DND-41 (cell line): ENCODE measurements at regions not wholly inside any gene's neighbourhood (a gene's known extent, or its start where the extent isn't known, plus 50 kb on each side); places are given as distances from the start of the nearest gene placed in this dataset.

Experiments
- ATAC-seq: fragments of 200-7000 bp; cut with Tn5 transposase; 3 replicates; pipeline ENCODE4 v1.9.1; 2021; ENCODE audit warnings: low read depth; ENCODE audit not compliant: insufficient read depth
- DNase-seq: peaks from one replicate; pipeline ENCODE4 v3.0.0-alpha.2; 2020
- H2AFZ ChIP-seq: 2 replicates; pipeline ENCODE4 v1.6.0; 2012; ENCODE audit warnings: low read depth, low read length
- H3K27ac ChIP-seq: 2 replicates; pipeline ENCODE4 v1.5.1; 2012; ENCODE audit warnings: low read length, inconsistent platforms
- H3K27me3 ChIP-seq: fragments of 200-600 bp; sonication (generic); 2 replicates; pipeline ENCODE4 v1.6.0; 2012; ENCODE audit warnings: low read length, mild to moderate bottlenecking, inconsistent platforms; ENCODE audit not compliant: insufficient read depth, poor library complexity
- H3K36me3 ChIP-seq: 2 replicates; pipeline ENCODE4 v1.5.1; 2012; ENCODE audit warnings: low read length, inconsistent platforms; ENCODE audit not compliant: insufficient read depth
- H3K4me1 ChIP-seq: 2 replicates; pipeline ENCODE4 v1.5.1; 2012; ENCODE audit warnings: mild to moderate bottlenecking, low read length; ENCODE audit not compliant: insufficient read depth
- H3K4me2 ChIP-seq: 2 replicates; pipeline ENCODE4 v1.6.0; 2012; ENCODE audit warnings: mild to moderate bottlenecking, moderate library complexity, low read length, inconsistent platforms; ENCODE audit not compliant: insufficient read depth
- H3K4me3 ChIP-seq, 2 experiments: fragments of 200-600 bp in 1 of 2; shearing (Covaris generic) in 1 of 2; 2 replicates each; pipeline ENCODE4 v1.5.1; 2012 to 2016; ENCODE audit warnings: inconsistent platforms in 2 of 2, low read length in 2 of 2, mild to moderate bottlenecking in 2 of 2, low read depth in 1 of 2, moderate library complexity in 1 of 2
- H3K79me2 ChIP-seq: 2 replicates; pipeline ENCODE4 v1.6.0; 2012; ENCODE audit warnings: low read length, inconsistent platforms; ENCODE audit not compliant: insufficient read depth
- H3K9ac ChIP-seq: 2 replicates; pipeline ENCODE4 v1.6.0; 2012; ENCODE audit warnings: low read depth, mild to moderate bottlenecking, inconsistent platforms, low read length, moderate library complexity
- H3K9me3 ChIP-seq: 2 replicates; pipeline ENCODE4 v1.5.1; 2012; ENCODE audit warnings: low read length, moderate library complexity, mild to moderate bottlenecking, inconsistent platforms; ENCODE audit not compliant: insufficient read depth, severe bottlenecking
- H4K20me1 ChIP-seq: 2 replicates; pipeline ENCODE4 v1.6.0; 2012; ENCODE audit warnings: low read length; ENCODE audit not compliant: insufficient read depth
- EZH2 ChIP-seq: IDR thresholded peaks from 3 replicates; pipeline ENCODE4 v1.6.1; 2012; ENCODE audit warnings: borderline replicate concordance, low read depth, mild to moderate bottlenecking, moderate library complexity, low read length, inconsistent platforms; ENCODE audit not compliant: severe bottlenecking
- TF ChIP-seq, protein P1 (sequence below): IDR thresholded peaks from 2 replicates; pipeline ENCODE4 v1.5.1; 2012; ENCODE audit warnings: borderline replicate concordance, low read length, moderate library complexity, mild to moderate bottlenecking; ENCODE audit not compliant: poor library complexity, severe bottlenecking; ENCODE audit errors: extremely low read depth

GRCh38 chr11:110900426-110900825, 188.2 kb upstream of the ARHGAP20 start:
- no peaks in the 10 kb centered on the region for H3K4me1 ChIP-seq
- TF ChIP-seq, protein P1, sequence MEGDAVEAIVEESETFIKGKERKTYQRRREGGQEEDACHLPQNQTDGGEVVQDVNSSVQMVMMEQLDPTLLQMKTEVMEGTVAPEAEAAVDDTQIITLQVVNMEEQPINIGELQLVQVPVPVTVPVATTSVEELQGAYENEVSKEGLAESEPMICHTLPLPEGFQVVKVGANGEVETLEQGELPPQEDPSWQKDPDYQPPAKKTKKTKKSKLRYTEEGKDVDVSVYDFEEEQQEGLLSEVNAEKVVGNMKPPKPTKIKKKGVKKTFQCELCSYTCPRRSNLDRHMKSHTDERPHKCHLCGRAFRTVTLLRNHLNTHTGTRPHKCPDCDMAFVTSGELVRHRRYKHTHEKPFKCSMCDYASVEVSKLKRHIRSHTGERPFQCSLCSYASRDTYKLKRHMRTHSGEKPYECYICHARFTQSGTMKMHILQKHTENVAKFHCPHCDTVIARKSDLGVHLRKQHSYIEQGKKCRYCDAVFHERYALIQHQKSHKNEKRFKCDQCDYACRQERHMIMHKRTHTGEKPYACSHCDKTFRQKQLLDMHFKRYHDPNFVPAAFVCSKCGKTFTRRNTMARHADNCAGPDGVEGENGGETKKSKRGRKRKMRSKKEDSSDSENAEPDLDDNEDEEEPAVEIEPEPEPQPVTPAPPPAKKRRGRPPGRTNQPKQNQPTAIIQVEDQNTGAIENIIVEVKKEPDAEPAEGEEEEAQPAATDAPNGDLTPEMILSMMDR: no peak
- no peak for TF ChIP-seq EZH2
- H3K27ac ChIP-seq: no peak overlapping the region
- no peak overlapping the region for H3K4me3 ChIP-seq
- no peak overlapping the region for H3K4me2 ChIP-seq
- H3K27me3 ChIP-seq: peaks cover 7% of the 10 kb centered on the region
- H3K36me3 ChIP-seq: no peaks in the 10 kb centered on the region
- no peak for ATAC-seq
- no peaks in the 10 kb centered on the region for H3K9me3 ChIP-seq
- H2AFZ ChIP-seq: no peak overlapping the region
- DNase-seq: no peak
- no peak overlapping the region for H3K9ac ChIP-seq
- no peaks in the 10 kb centered on the region for H3K79me2 ChIP-seq
- no peaks in the 10 kb centered on the region for H4K20me1 ChIP-seq

- Histone ChIP-seq H2AFZ (no peak overlapping the region), H3K4me2 (no peak overlapping the region), H3K27me3 (peaks cover 10% of the 10 kb centered on the region), H3K4me3 (no peak overlapping the region), H3K79me2 (no peaks in the 10 kb centered on the region), H3K4me1 (no peaks in the 10 kb centered on the region), H3K9me3 (no peaks in the 10 kb centered on the region), H3K36me3 (no peaks in the 10 kb centered on the region), H3K27ac (no peak overlapping the region), H3K9ac (no peak overlapping the region), H4K20me1 (no peaks in the 10 kb centered on the region)
- DNase-seq (no peak), ATAC-seq (no peak)
- TF ChIP-seq EZH2: no peak
- TF ChIP-seq, protein P1: no peak
Measured at GRCh38 chr11:110897035-110897434, 184.8 kb upstream of the ARHGAP20 start.

DNA sequence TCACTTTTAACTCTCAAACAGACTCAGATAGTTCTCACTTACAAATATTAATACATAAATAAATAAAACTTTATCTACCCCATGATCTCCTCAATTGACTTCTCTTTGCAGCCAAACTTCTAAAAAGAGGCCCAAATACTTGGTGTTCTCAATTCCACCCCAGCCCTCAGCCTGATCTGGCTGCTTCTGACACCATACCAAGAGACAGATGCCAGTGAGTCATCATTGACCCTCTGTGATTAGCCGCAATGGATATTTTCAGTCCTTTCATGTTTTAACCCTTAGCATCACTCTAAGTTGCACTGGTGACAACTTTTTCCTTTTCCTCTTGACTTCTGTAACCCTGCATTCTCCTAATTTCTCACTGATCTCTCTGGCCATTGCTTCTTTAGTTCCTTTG, 184.1 kb upstream of the ARHGAP20 start:
- no peaks in the 10 kb centered on the region for H4K20me1 ChIP-seq
- H3K9me3 ChIP-seq: no peaks in the 10 kb centered on the region
- H3K36me3 ChIP-seq: no peaks in the 10 kb centered on the region
- TF ChIP-seq EZH2: no peak
- TF ChIP-seq, protein P1: no peak
- peaks cover 9% of the 10 kb centered on the region for H3K27me3 ChIP-seq
- no peak overlapping the region for H3K27ac ChIP-seq
- no peak for ATAC-seq
- H3K79me2 ChIP-seq: no peaks in the 10 kb centered on the region
- H2AFZ ChIP-seq: no peak overlapping the region
- H3K4me3 ChIP-seq: no peak overlapping the region
- no peak for DNase-seq
- no peaks in the 10 kb centered on the region for H3K4me1 ChIP-seq
- H3K4me2 ChIP-seq: no peak overlapping the region
- H3K9ac ChIP-seq: no peak overlapping the region

GRCh38 chr11:110894224-110894623, 182.0 kb upstream of the ARHGAP20 start:
- TF ChIP-seq, protein P1: no peak
- no peak for TF ChIP-seq EZH2
- H3K9me3 ChIP-seq: no peaks in the 10 kb centered on the region
- no peaks in the 10 kb centered on the region for H3K4me1 ChIP-seq
- H3K27ac ChIP-seq: no peak overlapping the region
- no peaks in the 10 kb centered on the region for H3K36me3 ChIP-seq
- H3K4me3 ChIP-seq: no peak overlapping the region
- DNase-seq: no peak
- H3K4me2 ChIP-seq: no peak overlapping the region
- H3K79me2 ChIP-seq: no peaks in the 10 kb centered on the region
- H2AFZ ChIP-seq: no peak overlapping the region
- no peaks in the 10 kb centered on the region for H4K20me1 ChIP-seq
- no peak for ATAC-seq
- H3K27me3 ChIP-seq: peaks cover 3% of the 10 kb centered on the region
- H3K9ac ChIP-seq: no peak overlapping the region
